Hematopoietic multipotent progenitor cell treated with erythropoietin and hydrocortisone succinate and interleukin-3 and kit ligand, for 4 days (in vitro differentiated cells): ENCODE measurements at regions not wholly inside any gene's neighbourhood (a gene's known extent, or its start where the extent isn't known, plus 50 kb on each side); places are given as distances from the start of the nearest gene placed in this dataset.
"Not testable (repeated sequence)": the region's sequence is repeated elsewhere in the genome, so short reads cannot be mapped to it uniquely, and the experiment has no call there.

Experiments
- DNase-seq: peaks from one replicate; pipeline ENCODE4 v3.0.0-alpha.2; 2015

DNA sequence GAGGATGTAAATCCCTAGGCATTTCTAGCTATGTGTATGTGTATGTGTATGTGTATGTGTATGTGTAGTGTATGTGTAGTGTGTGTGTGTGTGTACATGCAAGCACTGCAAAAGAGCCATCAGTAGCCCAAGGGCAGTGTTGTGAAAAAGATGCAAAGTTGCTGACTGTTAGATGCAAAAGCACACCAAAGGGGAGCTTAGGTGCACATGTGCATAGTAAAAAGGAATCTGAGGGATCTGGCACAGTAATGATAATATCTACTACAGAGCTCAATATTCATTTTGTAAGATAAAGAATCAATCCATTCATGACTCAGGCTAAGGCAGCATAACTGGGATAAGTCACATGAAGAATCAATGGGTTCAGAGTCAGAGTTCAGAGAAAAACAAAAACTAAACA, 80.2 kb downstream of the TMEM47 start:
- DNase-seq, result no peak

- DNase-seq, result no peak
Observed at GRCh38 chrX:34565981-34566380, 91.1 kb downstream of the TMEM47 start.

GRCh38 chrX:34563804-34564203, 93.3 kb downstream of the TMEM47 start:
- no peak for DNase-seq

DNA sequence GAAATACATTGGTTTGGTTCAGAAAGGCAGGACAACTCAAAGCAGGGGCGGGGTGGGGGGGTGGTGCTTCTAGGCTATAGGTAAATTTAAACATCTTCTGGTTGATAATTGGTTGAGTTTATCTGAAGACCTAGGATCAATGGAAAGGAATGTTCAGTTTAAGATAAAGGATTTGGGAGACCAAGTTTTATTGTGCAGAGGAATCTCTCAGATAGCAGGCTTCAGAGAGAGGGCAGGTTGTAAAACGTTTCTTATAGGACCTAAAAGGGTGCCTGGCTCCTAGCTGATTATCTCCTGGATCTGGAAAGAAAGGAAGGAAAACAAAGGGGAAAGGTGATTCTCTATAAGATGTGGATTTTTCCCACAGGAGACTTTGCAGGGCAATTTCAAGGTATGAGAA, 94.0 kb downstream of the TMEM47 start:
- no peak for DNase-seq

DNA sequence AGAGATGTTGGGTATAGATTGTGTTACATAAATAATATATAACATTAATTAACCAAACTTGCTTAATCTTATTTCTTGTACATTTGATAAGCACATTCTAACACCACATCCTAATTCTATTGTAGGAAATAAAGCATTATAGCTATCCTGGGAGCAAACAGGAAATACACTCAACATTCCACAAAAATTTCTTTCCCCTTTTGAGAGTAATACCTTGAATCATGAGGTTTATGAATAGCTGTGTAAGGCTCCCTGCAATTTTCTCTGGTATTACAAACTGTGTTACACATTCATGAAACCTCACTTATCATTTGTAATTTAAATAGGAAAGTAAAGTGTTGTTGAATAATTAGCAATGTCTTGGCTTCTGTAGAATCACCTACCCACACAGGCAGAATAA, 95.1 kb downstream of the TMEM47 start:
- no peak for DNase-seq

DNA sequence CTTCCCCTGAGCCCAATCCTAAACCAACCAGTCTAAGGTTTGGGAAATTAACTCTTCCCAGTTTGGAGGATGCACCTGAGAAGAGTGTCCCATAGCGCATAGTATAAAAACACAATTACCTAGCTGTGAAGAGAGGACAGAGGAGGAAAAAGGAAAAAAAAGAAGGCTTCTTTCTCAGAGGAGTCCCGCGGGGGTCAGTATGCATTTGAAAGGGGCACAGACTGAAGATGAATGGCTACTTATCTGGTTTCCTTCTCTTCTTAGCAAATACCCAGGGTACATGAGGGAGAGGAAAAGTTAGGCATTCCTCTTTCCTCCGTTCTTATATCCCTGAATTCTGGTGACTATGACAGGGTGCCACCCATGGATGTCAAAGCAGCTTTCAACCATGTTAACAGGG, 96.9 kb downstream of the TMEM47 start:
- no peak for DNase-seq

- peak; percentile 2 for DNase-seq
Observed at GRCh38 chrX:34559325-34559724, 97.8 kb downstream of the TMEM47 start.

DNA sequence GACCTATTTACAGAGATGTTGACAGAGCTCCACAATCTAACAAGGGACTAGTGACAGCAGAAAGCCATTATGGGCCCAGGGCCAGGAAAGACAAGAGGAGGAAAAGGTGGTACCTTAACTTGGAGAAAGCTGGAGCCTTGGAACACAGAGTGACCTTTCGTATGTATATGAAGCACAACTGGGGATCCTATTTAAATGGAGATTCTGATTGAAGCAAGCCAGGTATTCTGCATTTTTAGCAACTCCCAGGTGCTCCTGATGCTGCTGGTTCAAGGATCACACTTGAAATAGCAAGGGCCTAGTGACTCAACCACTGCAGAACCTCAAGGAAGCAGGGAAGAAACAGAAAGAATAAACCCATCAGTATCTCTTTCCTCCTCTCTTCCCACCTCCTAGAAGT, 99.4 kb downstream of the TMEM47 start:
- no peak for DNase-seq

DNA sequence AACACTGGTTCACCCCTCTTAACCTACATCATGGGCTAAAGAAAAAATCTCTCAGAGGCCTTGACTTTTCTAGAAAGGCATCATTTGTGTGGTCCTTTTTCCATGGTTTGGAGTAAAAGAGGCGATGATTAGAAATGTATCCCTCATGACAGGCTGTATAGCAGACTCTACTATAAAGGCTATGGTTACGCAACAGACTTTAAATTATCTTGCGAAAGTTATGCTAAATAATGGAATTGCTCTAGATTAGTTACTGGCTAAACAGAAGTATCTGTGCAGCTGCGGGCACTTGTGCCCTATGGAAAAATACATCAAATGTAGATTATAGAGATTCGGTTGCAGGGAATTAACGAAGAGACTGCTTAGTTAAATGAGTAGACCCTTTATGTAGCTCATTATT, 101.6 kb downstream of the TMEM47 start:
- DNase-seq, result no peak

DNA sequence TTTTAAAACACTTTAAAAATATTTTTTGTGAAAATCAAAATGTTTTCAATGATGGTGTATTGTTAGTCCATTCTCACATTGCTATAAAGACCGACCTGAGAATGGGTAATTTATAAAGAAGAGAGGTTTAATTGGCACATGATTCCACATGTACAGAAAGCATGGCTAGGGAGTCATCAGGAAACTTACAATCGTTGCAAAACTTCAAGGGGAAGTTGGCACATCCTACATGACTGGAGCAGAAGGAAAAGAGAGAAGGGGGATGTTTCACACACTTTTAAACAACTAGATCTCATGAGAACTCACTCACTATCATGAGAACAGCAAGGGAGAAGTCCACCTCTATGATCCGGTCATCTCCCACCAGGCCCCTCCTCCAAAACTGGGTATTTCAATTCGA, 110.7 kb downstream of the TMEM47 start:
- no peak for DNase-seq

DNA sequence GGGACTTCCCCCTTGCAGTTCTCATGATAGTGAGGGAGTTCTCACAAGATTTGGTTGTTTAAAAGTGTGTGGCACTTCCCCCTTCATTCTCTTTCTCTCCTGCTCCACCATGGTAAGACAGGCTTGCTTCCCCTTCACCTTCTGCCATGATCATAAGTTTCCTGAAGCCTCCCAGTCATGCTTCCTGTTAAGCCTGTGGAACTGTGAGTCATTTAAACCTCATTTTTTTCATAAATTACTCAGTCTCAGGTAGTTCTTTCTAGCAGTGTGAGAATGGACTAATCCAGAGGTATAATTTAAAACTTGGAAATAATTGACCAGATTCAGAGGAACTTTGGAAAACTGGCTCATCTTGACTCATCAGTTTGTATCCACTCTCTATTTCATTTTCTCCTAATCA, 129.0 kb downstream of the TMEM47 start:
- DNase-seq, result no peak

DNA sequence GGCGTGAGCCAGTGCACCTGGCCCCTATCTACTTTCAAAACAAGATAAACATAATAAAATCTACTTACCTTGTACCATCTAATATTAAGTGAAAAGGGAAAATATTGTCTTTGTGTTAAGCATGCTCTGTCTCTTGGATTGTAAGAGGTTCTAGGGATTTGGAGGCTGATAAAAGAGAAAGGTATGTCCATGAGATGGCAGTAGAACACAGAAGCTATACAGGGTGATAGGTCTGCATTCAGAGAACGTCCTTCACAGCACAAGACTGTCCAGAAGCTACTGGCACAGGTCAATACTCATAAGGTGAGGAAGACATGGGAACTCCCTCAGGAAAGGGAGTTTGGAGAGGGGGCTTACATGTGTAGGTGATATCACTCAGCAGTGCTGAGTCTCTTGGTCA, 135.5 kb downstream of the TMEM47 start:
- no peak for DNase-seq

- no peak for DNase-seq
Observed at GRCh38 chrX:34509394-34509793, 147.7 kb downstream of the TMEM47 start.

DNA sequence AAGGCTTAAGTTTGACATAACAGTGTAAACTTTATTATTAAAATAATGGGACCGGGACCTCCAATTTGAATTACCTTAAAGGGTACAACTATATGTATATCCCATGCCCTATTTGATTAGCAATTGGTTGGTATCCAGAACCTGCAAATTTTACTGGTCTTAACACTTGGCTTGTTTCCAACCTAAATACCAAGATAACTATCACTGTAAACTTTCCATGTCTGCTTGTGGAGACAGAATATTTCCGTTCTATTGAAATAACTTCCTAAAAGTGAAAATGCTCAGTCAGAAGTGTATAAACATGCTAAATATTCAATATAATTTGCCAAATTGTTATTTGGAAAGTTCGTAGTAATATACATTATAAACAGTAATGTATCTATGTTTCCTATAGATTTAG, 154.0 kb downstream of the TMEM47 start:
- no peak for DNase-seq

- no peak for DNase-seq
Observed at GRCh38 chrX:34493086-34493485, 164.0 kb downstream of the TMEM47 start.

DNA sequence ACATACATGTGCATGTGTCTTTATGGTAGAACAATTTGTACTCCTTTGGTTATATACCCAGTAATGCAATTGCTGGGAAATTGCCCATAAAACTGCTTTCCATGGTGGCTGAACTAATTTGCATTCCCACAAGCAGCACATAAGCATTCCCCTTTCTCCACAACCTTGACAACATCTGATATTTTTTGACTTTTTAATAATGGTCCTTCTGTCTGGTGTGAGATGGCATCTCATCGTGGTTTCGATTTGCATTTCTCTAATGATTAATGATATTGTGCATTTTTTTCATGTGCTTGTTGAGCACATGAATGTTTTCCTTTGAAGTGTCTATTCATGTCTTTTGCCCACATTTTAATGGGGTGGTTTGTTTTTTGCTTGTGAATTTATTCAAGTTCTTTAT, 166.0 kb downstream of the TMEM47 start:
- no peak for DNase-seq

- no peak for DNase-seq
Observed at GRCh38 chrX:34487364-34487763, 169.7 kb downstream of the TMEM47 start.

- DNase-seq, result no peak
Observed at GRCh38 chrX:34483980-34484379, 173.1 kb downstream of the TMEM47 start.

DNA sequence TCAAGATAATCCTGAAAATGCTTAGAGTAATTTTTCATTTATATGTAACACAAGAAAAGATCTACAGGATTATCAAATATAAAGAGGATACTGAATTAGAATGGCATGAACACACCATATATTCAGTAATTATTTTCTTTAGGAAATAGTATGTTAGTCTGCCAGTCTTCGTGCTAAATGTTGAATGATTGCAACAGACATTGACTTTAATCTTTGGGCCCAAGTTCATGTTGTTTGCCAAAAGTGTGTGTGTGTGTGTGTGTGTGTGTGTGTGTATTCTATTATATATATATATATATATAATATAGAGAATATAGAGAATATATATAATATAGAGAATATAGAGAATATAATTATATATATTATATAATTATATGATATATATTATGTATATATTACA, 186.6 kb downstream of the TMEM47 start:
- no peak for DNase-seq

DNA sequence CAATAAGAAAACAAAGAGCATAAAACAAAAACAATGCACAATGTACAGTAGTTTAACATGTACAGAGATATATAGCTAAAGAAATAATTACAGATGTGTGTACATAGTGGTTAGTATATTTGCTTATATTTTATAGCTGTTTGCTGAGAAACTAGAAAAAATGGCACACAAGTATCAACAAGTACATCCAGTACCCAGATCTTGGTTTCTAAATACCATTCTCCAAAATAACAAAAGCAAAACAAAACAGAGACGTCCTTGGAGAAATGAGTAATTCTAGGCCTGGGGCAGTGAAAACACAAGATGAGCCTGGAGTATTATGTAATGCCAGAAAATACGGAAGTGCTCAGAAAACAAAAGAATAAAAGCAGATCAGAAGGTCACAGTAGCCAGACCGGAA, 189.6 kb downstream of the TMEM47 start:
- no peak for DNase-seq

- not testable (repeated sequence) for DNase-seq
Observed at GRCh38 chrX:34463220-34463619, 193.9 kb downstream of the TMEM47 start.

GRCh38 chrX:34457850-34458249, 199.2 kb downstream of the TMEM47 start:
- not testable (repeated sequence) for DNase-seq

- DNase-seq, result no peak
Observed at GRCh38 chrX:34437586-34437985, 219.5 kb downstream of the TMEM47 start.

DNA sequence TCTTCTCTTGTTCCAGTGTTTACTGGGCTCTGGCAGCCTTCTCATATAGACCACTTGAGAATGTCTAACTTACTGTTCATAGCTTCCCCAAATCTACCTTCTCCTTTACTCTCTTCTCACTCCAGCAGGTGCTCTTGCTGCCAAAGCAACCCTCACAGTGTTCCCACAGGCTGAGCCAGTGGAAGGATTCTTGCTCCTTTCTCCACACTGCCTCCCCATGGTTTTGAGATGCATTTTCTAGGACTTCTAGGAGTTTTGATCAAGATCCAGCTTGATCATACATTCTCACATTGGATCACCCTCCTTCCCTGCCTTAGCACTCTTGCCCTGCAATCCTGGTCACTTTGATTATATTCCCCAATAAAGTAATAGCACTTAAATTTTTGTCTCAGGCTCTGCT, 230.8 kb downstream of the TMEM47 start:
- no peak for DNase-seq

DNA sequence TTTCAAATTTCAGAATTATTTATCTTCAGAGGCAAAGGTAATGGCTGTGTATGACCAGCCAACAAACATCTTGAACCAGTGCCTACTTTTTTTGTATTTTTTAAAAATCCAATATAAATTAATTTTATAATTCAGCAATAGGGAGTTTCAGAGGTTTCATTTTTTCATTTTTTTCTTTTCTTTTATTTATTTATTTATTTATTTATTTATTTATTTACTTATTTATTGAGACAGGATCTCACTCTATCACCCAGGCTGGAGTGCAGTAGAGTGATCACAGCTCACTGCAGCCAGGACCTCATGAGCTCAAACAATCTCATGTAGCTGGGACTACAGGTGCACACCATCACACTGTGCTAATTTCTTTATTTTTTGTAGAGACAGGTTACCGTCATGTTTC, 250.5 kb downstream of the TMEM47 start:
- DNase-seq, result no peak

DNA sequence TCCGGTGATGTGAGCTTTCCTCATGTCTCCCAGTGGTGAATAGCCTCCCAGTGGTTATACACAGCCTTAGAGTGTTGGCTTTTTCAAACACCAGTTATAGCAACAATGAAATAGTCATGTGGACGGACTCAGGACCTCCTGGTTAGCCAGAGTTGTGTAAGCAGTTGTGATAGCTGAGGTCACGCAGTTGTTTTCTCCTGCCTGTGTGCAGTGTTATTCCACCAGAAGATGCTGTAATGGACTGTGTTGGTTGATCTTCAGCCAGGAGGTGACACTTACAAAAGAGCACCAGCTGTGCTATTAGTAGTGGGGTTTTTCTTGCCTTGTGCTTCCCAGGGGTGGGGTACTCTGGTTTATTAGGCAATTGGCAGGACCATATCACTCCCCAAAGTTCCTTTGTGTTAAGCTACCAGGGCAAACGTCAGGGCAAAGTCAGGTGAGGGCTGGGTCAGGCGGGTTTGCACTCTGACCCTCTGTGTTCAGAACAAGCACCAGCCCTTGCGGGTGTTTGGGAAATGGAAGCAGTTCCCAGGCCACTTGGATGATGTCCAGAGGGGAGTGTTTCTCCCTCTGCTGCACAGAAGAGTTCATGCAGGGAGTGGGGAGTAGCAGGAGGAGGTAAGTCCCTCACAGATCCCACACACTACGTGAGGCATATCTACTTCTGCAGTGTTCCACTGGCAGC, 252.6 kb downstream of the TMEM47 start:
- no peak for DNase-seq
